BLaER1 treated with 17β-estradiol and CSF1 and Interleukin-3, amounts not matched to agents 10 nM and 100 nM (cell line): ENCODE measurements at regions not wholly inside any gene's neighbourhood (a gene's known extent, or its start where the extent isn't known, plus 50 kb on each side); places are given as distances from the start of the nearest gene placed in this dataset.
A peak's percentile ranks its signal among the peaks of the same experiment; 100 is the strongest.

Experiments used
- H3K27ac ChIP-seq, 11 experiments: shearing (Covaris generic); formaldehyde crosslinking; 2 replicates each; pipeline ENCODE4 v1.8.1; 2022
- H3K27me3 ChIP-seq, 11 experiments: shearing (Covaris generic); formaldehyde crosslinking; 2 replicates each; pipeline ENCODE4 v1.8.1; 2022
- H3K36me3 ChIP-seq, 11 experiments: shearing (Covaris generic); formaldehyde crosslinking; 2 replicates each; pipeline ENCODE4 v1.8.1; 2022
- H3K4me1 ChIP-seq, 10 experiments: shearing (Covaris generic); formaldehyde crosslinking; 2 replicates each; pipeline ENCODE4 v1.8.1; 2022
- H3K4me2 ChIP-seq, 11 experiments: shearing (Covaris generic); formaldehyde crosslinking; 2 replicates each; pipeline ENCODE4 v1.8.1; 2022
- H3K4me3 ChIP-seq, 10 experiments: shearing (Covaris generic); formaldehyde crosslinking; 2 replicates each; pipeline ENCODE4 v1.8.1; 2022
- H3K9ac ChIP-seq, 11 experiments: shearing (Covaris generic); formaldehyde crosslinking; 2 replicates each; pipeline ENCODE4 v1.8.1; 2022
- H3K9me3 ChIP-seq, 11 experiments: shearing (Covaris generic); formaldehyde crosslinking; replicated peaks in 1 of 11; 2 replicates each; pipeline ENCODE4 v1.8.1; 2022
- H4K20me1 ChIP-seq, 11 experiments: shearing (Covaris generic); formaldehyde crosslinking; 2 replicates each; pipeline ENCODE4 v1.8.1; 2022
- Cebpa-rat ChIP-seq, 11 experiments: shearing (Covaris generic); IDR thresholded peaks; 2 replicates each; pipeline ENCODE4 v1.8.1; 2022

DNA sequence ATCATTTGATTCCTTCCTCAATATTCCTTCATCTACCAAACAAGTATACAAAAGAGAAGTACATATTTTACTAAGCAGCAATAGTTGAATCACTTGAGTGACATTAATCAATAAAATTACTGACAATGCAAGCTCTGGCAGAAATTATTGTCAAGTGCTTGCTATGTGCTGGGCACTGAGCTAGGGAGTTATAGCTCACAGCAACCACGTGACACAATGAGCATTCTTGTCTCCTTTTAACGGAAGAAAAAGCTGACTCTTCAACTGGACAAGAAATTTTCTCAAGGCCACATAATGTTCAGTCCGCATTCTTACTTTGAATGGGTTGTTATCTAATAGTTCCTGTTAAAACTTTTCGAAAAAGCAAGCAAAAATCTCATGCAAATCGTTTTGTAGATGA lies 500.1 kb downstream of the PYDC2 start:
- no peaks in the 10 kb centered on the region for H3K9me3 ChIP-seq
- H3K36me3 ChIP-seq: no peaks in the 10 kb centered on the region
- no peak overlapping the region for H3K27ac ChIP-seq
- H3K4me2 ChIP-seq: no peak overlapping the region
- H3K4me1 ChIP-seq: peaks cover 0 to 10% (median 5%) of the 10 kb centered on the region in 10 experiments; a peak in 10 of 20 replicates
- H3K4me3 ChIP-seq: no peak overlapping the region
- H3K27me3 ChIP-seq: no peaks in the 10 kb centered on the region
- H4K20me1 ChIP-seq: no peaks in the 10 kb centered on the region
- TF ChIP-seq Cebpa-rat (IDR thresholded peaks at IDR 0.05): no peak
- H3K9ac ChIP-seq: no peak overlapping the region

DNA sequence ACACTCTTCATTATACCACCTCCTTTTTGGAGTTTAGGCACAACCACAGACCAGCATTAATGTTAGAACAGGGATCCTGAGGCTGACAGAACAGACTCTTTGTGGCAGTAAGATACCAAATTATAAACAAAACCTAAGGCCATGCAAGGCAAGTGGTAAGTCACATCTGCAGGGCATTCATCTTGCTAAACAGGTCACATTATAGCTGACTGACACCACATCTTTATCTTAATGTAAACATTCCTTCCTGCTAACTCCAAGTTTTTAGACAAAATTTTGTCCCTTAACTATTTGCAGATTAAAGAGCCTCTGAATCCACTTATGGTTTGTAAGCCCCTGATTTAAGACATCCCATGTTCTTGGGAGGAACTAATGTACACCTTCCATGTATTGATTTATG lies 500.6 kb downstream of the PYDC2 start:
- no peak overlapping the region for H3K4me3 ChIP-seq
- no peak overlapping the region for H3K27ac ChIP-seq
- H4K20me1 ChIP-seq: no peaks in the 10 kb centered on the region
- TF ChIP-seq Cebpa-rat (IDR thresholded peaks at IDR 0.05): no peak
- no peaks in the 10 kb centered on the region for H3K36me3 ChIP-seq
- H3K27me3 ChIP-seq: no peaks in the 10 kb centered on the region
- H3K9ac ChIP-seq: no peak overlapping the region
- H3K4me2 ChIP-seq: no peak overlapping the region
- H3K9me3 ChIP-seq: no peaks in the 10 kb centered on the region
- H3K4me1 ChIP-seq: peaks cover 0 to 12% (median 7%) of the 10 kb centered on the region in 10 experiments; a peak in 10 of 20 replicates

DNA sequence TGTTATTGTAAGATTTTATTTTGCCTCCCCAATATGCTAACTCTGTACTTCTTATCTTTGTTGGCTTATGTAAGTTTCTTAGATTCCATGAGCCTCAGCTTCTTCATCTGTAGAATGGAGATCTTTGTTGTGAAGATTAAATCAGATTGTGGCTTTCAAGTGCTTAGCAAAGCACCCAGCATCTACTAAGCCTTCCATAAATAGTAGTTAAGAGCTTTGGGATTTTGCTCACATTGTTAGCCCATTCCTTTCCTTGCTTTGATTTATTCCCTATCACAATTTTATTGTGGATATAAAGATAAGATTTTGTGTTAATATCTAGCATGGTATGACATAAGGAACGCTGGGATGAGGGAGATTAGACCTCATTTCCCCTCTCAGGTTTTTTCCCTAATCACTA lies 501.4 kb downstream of the PYDC2 start:
- H3K4me2 ChIP-seq: no peak overlapping the region
- TF ChIP-seq Cebpa-rat (IDR thresholded peaks at IDR 0.05): no peak
- no peak overlapping the region for H3K4me3 ChIP-seq
- H3K9me3 ChIP-seq: no peaks in the 10 kb centered on the region
- H4K20me1 ChIP-seq: no peaks in the 10 kb centered on the region
- H3K9ac ChIP-seq: no peak overlapping the region
- H3K27me3 ChIP-seq: no peaks in the 10 kb centered on the region
- no peaks in the 10 kb centered on the region for H3K36me3 ChIP-seq
- no peak overlapping the region for H3K27ac ChIP-seq
- H3K4me1 ChIP-seq: peaks cover 0 to 12% (median 7%) of the 10 kb centered on the region in 10 experiments; a peak in 10 of 20 replicates

DNA sequence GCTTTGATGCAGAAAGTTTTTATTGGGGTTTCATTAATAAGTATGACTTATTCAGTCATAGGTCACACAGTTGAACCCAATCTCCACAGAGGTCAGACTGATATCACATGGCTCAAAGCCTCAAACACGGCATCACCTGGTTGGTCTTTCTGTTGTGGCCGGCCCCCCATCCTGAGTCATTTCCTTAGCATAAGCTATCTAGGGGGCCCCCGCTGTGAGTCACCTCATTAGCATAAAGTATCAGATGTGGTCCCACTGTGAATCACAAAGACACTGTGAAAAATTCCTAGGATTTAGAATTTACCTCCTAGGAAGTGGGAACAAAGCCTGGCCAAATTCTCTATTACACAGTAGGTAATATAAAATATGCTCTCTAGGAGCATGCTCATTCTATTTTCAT lies 502.2 kb downstream of the PYDC2 start:
- Histone ChIP-seq H3K36me3 (no peaks in the 10 kb centered on the region), H3K9ac (no peak overlapping the region), H3K4me2 (no peak overlapping the region), H3K4me1 (peaks cover 0 to 12% (median 7%) of the 10 kb centered on the region in 10 experiments; a peak in 10 of 20 replicates), H3K4me3 (no peak overlapping the region), H3K9me3 (no peaks in the 10 kb centered on the region), H3K27ac (no peak overlapping the region), H4K20me1 (no peaks in the 10 kb centered on the region), H3K27me3 (no peaks in the 10 kb centered on the region)
- no peak for TF ChIP-seq Cebpa-rat (IDR thresholded peaks at IDR 0.05)

DNA sequence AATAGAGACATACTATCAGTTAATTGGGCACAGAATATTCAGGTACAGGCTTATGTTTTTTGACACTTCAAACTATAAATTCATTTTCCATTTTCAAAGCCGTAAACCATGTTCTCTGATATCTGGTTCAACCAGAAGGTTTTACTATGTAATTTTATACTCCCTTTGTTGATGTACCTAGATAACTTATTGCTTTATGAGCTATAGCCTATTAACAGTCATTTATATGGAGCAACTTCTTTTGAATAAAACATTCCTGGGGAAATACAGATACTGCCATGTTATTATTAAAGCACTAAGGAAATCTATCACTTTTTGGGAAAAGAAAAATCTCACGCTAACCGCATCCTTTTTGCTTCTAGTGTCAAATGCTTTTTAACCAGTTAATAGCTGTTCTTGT lies 505.6 kb downstream of the PYDC2 start:
- no peak for TF ChIP-seq Cebpa-rat (IDR thresholded peaks at IDR 0.05)
- Histone ChIP-seq H3K4me2 (no peak overlapping the region), H3K9ac (no peak overlapping the region), H3K36me3 (no peaks in the 10 kb centered on the region), H3K27ac (no peak overlapping the region), H3K4me1 (peaks cover 0 to 16% (median 8%) of the 10 kb centered on the region in 10 experiments; a peak in 10 of 20 replicates), H3K4me3 (no peak overlapping the region), H3K27me3 (no peaks in the 10 kb centered on the region), H4K20me1 (no peaks in the 10 kb centered on the region), H3K9me3 (no peaks in the 10 kb centered on the region)

DNA sequence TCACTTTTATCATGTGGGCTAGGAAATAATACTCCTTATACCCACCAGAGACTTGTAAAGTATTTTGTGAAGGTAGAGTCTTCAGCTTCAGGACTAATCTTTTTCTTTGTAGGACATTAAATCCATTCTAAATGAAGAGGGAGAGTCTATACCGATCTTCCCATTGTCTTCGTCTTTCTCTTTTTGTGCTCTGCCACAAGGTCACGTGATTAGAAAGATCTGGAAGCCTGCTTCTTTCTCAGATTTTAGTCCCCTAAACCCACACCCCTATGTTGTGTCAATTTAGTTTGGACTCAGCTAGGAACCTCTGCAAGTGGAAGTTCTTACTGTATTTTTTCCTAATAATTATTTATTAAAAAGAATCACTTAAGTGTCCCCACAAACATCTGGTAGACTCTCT lies 507.3 kb downstream of the PYDC2 start:
- H4K20me1 ChIP-seq: no peaks in the 10 kb centered on the region
- H3K4me3 ChIP-seq: no peak overlapping the region
- H3K27ac ChIP-seq: no peak overlapping the region
- peaks cover 10 to 26% (median 15%) of the 10 kb centered on the region in 10 experiments for H3K4me1 ChIP-seq
- no peaks in the 10 kb centered on the region for H3K36me3 ChIP-seq
- H3K9me3 ChIP-seq: no peaks in the 10 kb centered on the region
- no peaks in the 10 kb centered on the region for H3K27me3 ChIP-seq
- H3K4me2 ChIP-seq: no peak overlapping the region
- TF ChIP-seq Cebpa-rat (IDR thresholded peaks at IDR 0.05): no peak
- no peak overlapping the region for H3K9ac ChIP-seq

DNA sequence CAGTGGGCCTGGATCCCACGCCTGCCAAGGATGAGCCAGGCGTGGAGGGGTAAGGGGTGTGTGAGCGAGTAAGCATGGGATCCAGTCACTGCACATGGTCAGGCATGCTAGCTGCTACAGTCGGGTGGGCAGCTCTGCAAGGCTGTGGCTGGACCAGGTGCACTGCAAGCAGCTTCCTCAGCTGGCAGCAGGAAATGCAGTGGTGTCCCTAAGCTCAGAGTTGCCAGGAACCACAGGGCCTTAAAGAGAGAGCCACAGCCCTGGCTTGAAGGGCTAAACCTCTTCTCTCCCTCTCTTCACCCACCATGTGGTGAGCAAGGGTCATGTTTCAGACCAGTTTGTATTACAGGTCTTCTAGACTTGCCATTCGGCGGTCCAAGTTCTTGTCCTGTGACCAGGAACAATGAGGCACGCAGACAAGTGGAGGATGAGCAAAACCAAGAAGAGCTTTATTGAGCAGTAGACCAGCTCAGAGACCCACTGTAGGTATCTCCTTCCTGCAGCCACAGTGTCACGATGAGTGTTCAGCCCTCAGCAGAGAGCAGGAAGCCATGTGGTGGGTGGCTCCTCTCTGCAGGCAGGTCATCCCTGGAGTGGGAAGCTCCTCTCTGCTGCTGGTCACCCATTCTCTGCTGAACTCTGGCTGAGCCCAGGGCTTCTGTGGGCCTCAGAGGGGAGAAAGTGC lies 511.9 kb downstream of the PYDC2 start:
- Histone ChIP-seq H3K27me3 (no peaks in the 10 kb centered on the region), H4K20me1 (no peaks in the 10 kb centered on the region), H3K9me3 (peaks cover 0 to 4% (median 0%) of the 10 kb centered on the region in 11 experiments; a peak in 3 of 22 replicates), H3K4me1 (peaks cover 6 to 18% (median 14%) of the 10 kb centered on the region in 10 experiments), H3K4me2 (peak overlapping the region in 10 of 11 experiments; percentile 26 to 70 (median 49); a peak in 19 of 22 replicates), H3K4me3 (no peak overlapping the region), H3K27ac (no peak overlapping the region), H3K9ac (no peak overlapping the region), H3K36me3 (no peaks in the 10 kb centered on the region)
- TF ChIP-seq Cebpa-rat (IDR thresholded peaks at IDR 0.05): no peak

DNA sequence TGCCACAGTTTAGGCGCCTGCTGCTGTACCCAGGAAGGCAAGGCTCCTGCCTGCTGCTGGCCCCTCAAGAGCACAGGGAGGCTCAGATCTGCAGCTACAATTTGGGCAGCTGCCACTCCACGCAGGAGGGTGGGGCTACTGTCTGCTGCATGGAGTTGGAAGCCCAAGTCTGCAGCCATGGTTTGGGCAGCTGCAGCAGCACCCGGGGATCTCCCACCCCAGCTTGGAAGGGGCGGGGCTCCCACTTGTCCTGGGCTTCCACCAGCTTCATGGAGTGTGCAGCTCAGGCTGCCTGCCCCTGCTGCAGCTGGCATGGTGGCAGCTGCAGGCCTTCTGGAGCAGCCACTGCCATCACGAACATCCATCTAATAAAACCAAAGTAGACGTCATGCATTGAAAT lies 512.9 kb downstream of the PYDC2 start:
- Histone ChIP-seq H3K36me3 (no peaks in the 10 kb centered on the region), H3K4me2 (peak overlapping the region in 3 of 11 experiments; percentile 41 to 68 (median 53); a peak in 4 of 22 replicates), H3K27me3 (no peaks in the 10 kb centered on the region), H3K4me1 (peaks cover 6 to 18% (median 14%) of the 10 kb centered on the region in 10 experiments), H3K9me3 (peaks cover 0 to 7% (median 0%) of the 10 kb centered on the region in 11 experiments; a peak in 3 of 22 replicates), H3K9ac (no peak overlapping the region), H4K20me1 (no peaks in the 10 kb centered on the region), H3K27ac (no peak overlapping the region), H3K4me3 (no peak overlapping the region)
- no peak for TF ChIP-seq Cebpa-rat (IDR thresholded peaks at IDR 0.05)

DNA sequence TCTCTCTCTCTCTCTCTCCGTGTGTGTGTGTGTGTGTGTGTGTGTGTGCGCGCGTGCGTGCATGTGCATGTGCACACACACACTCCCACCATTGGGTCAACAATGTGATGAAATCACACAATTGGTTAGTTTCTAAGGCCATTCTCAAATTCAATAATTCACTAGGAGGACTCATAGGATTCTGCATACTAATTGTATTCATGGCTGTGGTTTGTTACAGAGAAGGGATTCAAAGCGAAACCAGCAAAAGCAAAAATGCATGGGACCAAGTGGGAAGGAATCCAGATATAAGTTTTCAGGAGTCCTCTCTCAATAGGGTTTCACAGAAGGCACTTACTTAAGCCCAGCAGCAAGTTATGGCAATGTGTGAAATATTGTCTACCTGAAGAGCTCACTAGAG lies 515.0 kb downstream of the PYDC2 start:
- no peak for TF ChIP-seq Cebpa-rat (IDR thresholded peaks at IDR 0.05)
- no peaks in the 10 kb centered on the region for H4K20me1 ChIP-seq
- peaks cover 6 to 18% (median 14%) of the 10 kb centered on the region in 10 experiments for H3K4me1 ChIP-seq
- H3K9ac ChIP-seq: no peak overlapping the region
- no peak overlapping the region for H3K27ac ChIP-seq
- no peak overlapping the region for H3K4me3 ChIP-seq
- no peaks in the 10 kb centered on the region for H3K36me3 ChIP-seq
- no peaks in the 10 kb centered on the region for H3K27me3 ChIP-seq
- H3K9me3 ChIP-seq: peaks cover 0 to 9% (median 0%) of the 10 kb centered on the region in 11 experiments; a peak in 3 of 22 replicates
- H3K4me2 ChIP-seq: no peak overlapping the region

DNA sequence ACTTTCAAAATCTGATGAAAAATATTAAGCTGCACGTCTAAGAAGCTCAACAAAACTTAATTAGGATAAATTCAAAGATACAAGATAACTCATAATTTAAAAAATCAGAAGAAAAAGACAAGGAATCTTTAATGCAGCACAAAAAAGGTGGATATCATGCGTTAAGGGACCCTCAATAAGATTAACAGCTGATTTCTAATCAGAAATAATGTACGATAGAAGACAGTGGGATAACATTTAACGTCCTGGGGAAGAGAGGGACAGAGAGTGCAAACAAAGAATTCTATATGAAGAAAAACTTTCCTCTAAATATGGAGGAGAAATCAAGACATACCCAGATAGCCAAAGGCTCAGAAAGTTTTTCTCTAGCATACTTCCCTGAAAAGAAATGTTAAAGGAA lies 519.5 kb downstream of the PYDC2 start:
- Histone ChIP-seq H4K20me1 (no peaks in the 10 kb centered on the region), H3K27ac (no peak overlapping the region), H3K9me3 (peaks cover 0 to 9% (median 0%) of the 10 kb centered on the region in 11 experiments; a peak in 3 of 22 replicates), H3K36me3 (no peaks in the 10 kb centered on the region), H3K27me3 (no peaks in the 10 kb centered on the region), H3K4me1 (no peaks in the 10 kb centered on the region), H3K9ac (no peak overlapping the region), H3K4me2 (no peak overlapping the region), H3K4me3 (no peak overlapping the region)
- no peak for TF ChIP-seq Cebpa-rat (IDR thresholded peaks at IDR 0.05)
